ENCODE measurements at regions not wholly inside any gene's neighbourhood (a gene's known extent, or its start where the extent isn't known, plus 50 kb on each side); places are given as distances from the start of the nearest gene placed in this dataset.

DNA sequence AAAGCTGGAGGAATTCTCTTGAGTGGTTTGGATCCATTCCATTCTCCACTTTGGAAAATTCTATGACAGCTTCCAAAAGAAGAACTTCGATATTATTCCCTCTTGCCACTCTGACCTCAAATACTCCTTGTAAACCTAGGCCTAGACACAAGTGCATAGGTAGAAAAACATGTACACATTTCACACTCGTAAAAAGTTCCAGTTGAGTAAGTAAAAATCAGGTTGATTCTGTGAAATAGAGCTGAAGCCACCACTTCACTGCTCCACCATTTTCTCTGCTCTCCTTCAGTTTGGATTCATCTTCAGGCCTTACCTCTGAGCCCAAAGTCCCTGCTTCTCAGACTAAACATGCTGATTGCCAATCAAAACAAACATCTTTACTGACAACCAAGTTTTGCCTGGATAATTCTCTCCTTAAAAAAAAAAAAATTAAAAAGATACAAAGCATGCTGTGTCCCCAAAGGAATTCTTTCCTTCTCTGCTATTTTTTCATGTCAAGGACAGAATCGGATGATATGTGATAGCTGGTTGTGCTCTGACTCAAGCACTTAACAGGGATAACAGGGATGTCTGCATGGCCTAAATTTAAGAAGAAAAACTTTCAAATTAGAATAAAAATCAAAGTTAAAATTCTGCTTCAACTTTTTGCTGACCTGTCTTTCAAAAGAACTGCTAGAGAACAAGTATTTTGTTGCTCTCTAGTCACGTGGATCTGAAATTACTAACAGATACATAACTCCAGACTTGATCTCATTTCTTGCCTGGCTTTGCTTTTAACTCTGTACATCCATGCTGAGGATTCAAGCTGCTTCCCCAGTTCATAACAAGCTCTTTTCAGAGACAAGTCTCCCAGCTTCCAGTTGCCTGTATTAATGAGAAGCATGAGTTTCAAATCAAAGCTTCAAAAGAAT is 420.9 kb upstream of the INTU start:
- TF ChIP-seq TP53 (CRISPR knock-in tag; IDR thresholded peaks at IDR 0.05) (no peak), IRF2 (CRISPR knock-in tag; IDR thresholded peaks at IDR 0.05; ENCODE audit: borderline replicate concordance, low read depth) (no peak), CBFB (CRISPR knock-in tag; IDR thresholded peaks at IDR 0.05; ENCODE audit: low read depth) (no peak), JUN (CRISPR knock-in tag; IDR thresholded peaks at IDR 0.05) (no peak), RELA (CRISPR knock-in tag; IDR thresholded peaks at IDR 0.05; ENCODE audit: borderline replicate concordance) (no peak), SP1 (CRISPR knock-in tag; conservative IDR thresholded peaks at IDR 0.05) (no peak)
- TF ChIP-seq, protein P1, sequence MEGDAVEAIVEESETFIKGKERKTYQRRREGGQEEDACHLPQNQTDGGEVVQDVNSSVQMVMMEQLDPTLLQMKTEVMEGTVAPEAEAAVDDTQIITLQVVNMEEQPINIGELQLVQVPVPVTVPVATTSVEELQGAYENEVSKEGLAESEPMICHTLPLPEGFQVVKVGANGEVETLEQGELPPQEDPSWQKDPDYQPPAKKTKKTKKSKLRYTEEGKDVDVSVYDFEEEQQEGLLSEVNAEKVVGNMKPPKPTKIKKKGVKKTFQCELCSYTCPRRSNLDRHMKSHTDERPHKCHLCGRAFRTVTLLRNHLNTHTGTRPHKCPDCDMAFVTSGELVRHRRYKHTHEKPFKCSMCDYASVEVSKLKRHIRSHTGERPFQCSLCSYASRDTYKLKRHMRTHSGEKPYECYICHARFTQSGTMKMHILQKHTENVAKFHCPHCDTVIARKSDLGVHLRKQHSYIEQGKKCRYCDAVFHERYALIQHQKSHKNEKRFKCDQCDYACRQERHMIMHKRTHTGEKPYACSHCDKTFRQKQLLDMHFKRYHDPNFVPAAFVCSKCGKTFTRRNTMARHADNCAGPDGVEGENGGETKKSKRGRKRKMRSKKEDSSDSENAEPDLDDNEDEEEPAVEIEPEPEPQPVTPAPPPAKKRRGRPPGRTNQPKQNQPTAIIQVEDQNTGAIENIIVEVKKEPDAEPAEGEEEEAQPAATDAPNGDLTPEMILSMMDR (IDR thresholded peaks at IDR 0.05): no peak
- TF ChIP-seq, protein P2, sequence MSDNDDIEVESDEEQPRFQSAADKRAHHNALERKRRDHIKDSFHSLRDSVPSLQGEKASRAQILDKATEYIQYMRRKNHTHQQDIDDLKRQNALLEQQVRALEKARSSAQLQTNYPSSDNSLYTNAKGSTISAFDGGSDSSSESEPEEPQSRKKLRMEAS (CRISPR knock-in tag; IDR thresholded peaks at IDR 0.05): no peak
